Adrenal gland (tissue), 9 donors: ENCODE measurements at regions not wholly inside any gene's neighbourhood (a gene's known extent, or its start where the extent isn't known, plus 50 kb on each side); places are given as distances from the start of the nearest gene placed in this dataset.

Experiments used
- DNase-seq, 7 donors: peaks; one replicate each; pipeline ENCODE4 v3.0.0-alpha.2; 2019 to 2020
- H3K27ac ChIP-seq, 5 donors: fragments of 200-600 bp; sonication (generic) in 4 of 5; 1 replicate in 3 of 5; 2 replicates in 2 of 5; pipeline versions ENCODE4 v1.5.1 to v1.8.0; 2016 to 2020; ENCODE audit warnings: mild to moderate bottlenecking in 1 of 5
- H3K27me3 ChIP-seq: fragments of 200-600 bp; 2 replicates; pipeline ENCODE4 v1.8.0; 2021
- H3K36me3 ChIP-seq, 2 donors: fragments of 200-600 bp; replicated peaks in 1 of 2; 1 replicate in 1 of 2; 2 replicates in 1 of 2; pipeline versions ENCODE4 v1.5.1 to v1.8.0; 2018 to 2022
- H3K4me1 ChIP-seq, 2 donors: fragments of 200-600 bp; replicated peaks in 1 of 2; 1 replicate in 1 of 2; 2 replicates in 1 of 2; pipeline versions ENCODE4 v1.5.1 to v1.8.0; 2018 to 2021
- H3K4me3 ChIP-seq, 4 donors: fragments of 200-600 bp; sonication (generic) in 3 of 4; one replicate each; pipeline ENCODE4 v1.5.1; 2016 to 2018
- H3K9me3 ChIP-seq, 3 donors: fragments of 200-600 bp; sonication (generic) in 1 of 3; replicated peaks in 1 of 3; 1 replicate in 2 of 3; 2 replicates in 1 of 3; pipeline versions ENCODE4 v1.5.1 to v1.8.0; 2016 to 2021
- POLR2A ChIP-seq, 2 donors: fragments of 450-650 bp; IDR thresholded peaks; one replicate each; pipeline ENCODE4 v1.6.1; 2017; ENCODE audit warnings: antibody characterized with exemption in 2 of 2, mild to moderate bottlenecking in 2 of 2, moderate library complexity in 1 of 2
- WGBS, 4 donors: extraction: QIAGEN DNeasy Blood & Tissue Kit in 2 of 4; methylation state at CpG; one replicate each; pipeline versions ENCODE4 v1.1.5 to v1.1.7; 2013 to 2017; 5-methylcytosine and 5-hydroxymethylcytosine counted together
- intact Hi-C, 2 donors: fragments of 100-400 bp; cut with DNase I; formaldehyde crosslinking; loops; one replicate each; pipeline versions ENCODE4 v1.14.1 to v1.15.0; 2022 to 2023
- TF ChIP-seq, protein P1 (sequence below), 6 experiments: fragments of 450-650 bp in 4 of 6; fragments of 200-600 bp in 2 of 6; sonication (generic) in 1 of 6; IDR thresholded peaks; 1 replicate in 5 of 6; 2 replicates in 1 of 6; pipeline versions ENCODE4 v1.5.1 to v1.8.0; 2016 to 2021; ENCODE audit warnings: antibody characterized with exemption in 6 of 6, mild to moderate bottlenecking in 2 of 6, moderate library complexity in 1 of 6
- donor health status: healthy with polysubstance abuse.
- donor health status: Bipolar disorder and iron deficiency.
- donor health status: DM: yes; HTN: yes; CAD: no.
- donor health status: DM: no; HTN: no; CAD: no.
- donor health status: DM: no; HTN: no; CAD: no.

DNA sequence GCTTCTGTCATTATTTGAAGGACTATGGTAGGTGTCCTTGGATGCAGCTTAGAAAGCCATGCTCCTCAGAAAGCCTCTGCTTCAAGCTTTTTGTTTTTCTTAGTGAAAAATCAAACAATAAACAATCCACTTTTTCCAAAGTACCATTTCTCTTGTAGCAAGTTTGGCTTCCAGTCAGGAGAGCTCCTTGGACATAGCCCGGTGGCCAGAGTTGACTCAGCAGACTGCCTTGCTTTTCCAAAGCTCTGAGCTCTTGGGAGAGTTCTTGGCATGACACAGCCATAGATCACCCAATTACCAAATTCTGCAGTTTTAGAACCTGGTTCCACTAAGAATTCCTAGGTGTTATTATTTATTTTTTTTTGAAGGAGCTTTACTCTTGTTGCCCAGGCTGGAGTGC lies 189.4 kb upstream of the MTPN start:
- TF ChIP-seq, protein P1, sequence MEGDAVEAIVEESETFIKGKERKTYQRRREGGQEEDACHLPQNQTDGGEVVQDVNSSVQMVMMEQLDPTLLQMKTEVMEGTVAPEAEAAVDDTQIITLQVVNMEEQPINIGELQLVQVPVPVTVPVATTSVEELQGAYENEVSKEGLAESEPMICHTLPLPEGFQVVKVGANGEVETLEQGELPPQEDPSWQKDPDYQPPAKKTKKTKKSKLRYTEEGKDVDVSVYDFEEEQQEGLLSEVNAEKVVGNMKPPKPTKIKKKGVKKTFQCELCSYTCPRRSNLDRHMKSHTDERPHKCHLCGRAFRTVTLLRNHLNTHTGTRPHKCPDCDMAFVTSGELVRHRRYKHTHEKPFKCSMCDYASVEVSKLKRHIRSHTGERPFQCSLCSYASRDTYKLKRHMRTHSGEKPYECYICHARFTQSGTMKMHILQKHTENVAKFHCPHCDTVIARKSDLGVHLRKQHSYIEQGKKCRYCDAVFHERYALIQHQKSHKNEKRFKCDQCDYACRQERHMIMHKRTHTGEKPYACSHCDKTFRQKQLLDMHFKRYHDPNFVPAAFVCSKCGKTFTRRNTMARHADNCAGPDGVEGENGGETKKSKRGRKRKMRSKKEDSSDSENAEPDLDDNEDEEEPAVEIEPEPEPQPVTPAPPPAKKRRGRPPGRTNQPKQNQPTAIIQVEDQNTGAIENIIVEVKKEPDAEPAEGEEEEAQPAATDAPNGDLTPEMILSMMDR (IDR thresholded peaks at IDR 0.05), result no peak
- no peak for TF ChIP-seq POLR2A (IDR thresholded peaks at IDR 0.05)
- no peak overlapping the region for H3K4me3 ChIP-seq
- H3K27ac ChIP-seq, result no peak overlapping the region
- no peaks in the 10 kb centered on the region for H3K4me1 ChIP-seq
- no peaks in the 10 kb centered on the region for H3K9me3 ChIP-seq
- WGBS, 4 donors, result 39 to 77% (median 62%) methylated on average over 1 of the region's 1 CpG
- no peaks in the 10 kb centered on the region for H3K36me3 ChIP-seq
- no peak for DNase-seq
- intact Hi-C loops, result no loop called here
- no peaks in the 10 kb centered on the region for H3K27me3 ChIP-seq

DNA sequence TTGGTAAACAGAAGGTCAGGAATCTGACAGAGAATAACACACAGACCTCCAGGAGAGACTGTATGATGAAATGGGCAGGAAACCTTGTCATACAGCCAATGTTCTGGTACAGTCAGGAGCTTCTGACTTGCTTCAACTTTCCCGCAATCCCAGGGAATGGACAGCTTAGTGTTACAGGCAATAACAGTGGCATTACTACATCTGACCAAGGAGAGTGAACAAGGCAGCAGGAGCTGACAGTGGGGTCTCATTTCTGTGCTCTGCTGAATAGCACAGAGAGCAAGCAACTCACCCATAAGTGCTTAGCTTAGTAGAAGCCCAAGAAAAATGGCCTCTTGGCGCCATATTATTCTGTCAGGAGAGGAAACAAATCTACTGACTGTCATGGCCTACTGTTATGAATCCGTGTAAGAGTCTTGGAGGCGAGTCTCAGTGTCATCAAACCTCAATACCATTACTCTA lies 186.2 kb upstream of the MTPN start:
- no peaks in the 10 kb centered on the region for H3K27me3 ChIP-seq
- DNase-seq, result no peak
- H3K9me3 ChIP-seq, result no peaks in the 10 kb centered on the region
- no peak for TF ChIP-seq POLR2A (IDR thresholded peaks at IDR 0.05)
- TF ChIP-seq, protein P1 (IDR thresholded peaks at IDR 0.05), result no peak
- H3K4me1 ChIP-seq, result no peaks in the 10 kb centered on the region
- intact Hi-C loops, result no loop called here
- WGBS, 4 donors, result 91 to 100% (median 97%) methylated on average over 4 of the region's 4 CpGs
- H3K27ac ChIP-seq, result no peak overlapping the region
- no peaks in the 10 kb centered on the region for H3K36me3 ChIP-seq
- no peak overlapping the region for H3K4me3 ChIP-seq

DNA sequence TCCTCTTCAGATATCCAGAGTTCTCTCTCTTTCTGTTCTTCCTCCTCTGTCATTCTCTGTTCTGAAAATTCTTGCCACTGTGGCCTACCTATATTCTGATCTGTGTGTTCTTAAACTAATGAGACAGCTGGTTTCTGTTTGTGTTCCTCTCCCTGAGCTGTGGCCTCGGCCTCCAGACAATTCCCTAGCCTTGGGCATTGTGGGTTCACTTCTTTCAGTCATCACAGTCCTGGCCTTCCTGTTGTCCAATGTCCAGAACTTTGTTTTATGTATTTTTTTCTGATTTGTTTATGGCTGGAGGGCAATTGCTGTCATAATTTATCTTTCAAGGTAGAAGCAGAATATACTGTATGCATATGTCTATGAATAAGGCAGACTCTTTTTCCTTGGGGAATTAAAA lies 173.2 kb upstream of the MTPN start:
- WGBS, 4 donors, result 56 to 69% (median 65%) methylated on average over 1 of the region's 1 CpG
- TF ChIP-seq POLR2A (IDR thresholded peaks at IDR 0.05), result no peak
- TF ChIP-seq, protein P1 (IDR thresholded peaks at IDR 0.05), result no peak
- H3K4me3 ChIP-seq, result no peak overlapping the region
- H3K4me1 ChIP-seq, result no peaks in the 10 kb centered on the region
- DNase-seq, result no peak
- no peaks in the 10 kb centered on the region for H3K9me3 ChIP-seq
- no peak overlapping the region for H3K27ac ChIP-seq
- H3K36me3 ChIP-seq, result no peaks in the 10 kb centered on the region
- no peaks in the 10 kb centered on the region for H3K27me3 ChIP-seq
- intact Hi-C loops, result no loop called here

DNA sequence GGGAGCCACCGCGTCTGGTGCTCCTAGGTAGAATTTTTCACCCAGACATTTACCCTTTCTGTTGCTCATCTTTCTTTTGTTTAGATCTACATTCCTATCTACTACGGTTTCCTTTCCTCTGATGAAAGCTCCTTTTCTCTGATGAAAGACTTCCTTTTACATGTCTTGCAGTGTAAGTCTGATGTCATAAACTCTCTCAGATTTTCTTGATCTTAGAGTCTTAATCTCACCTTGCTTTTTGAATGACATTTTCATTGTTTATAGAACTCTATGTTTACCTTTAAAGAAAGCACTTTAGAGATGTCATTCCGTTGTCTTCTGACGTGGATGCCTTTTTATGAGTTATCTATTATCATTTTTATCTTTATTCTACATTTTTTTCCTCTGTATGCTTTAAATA lies 171.8 kb upstream of the MTPN start:
- no peak overlapping the region for H3K27ac ChIP-seq
- H3K36me3 ChIP-seq, result no peaks in the 10 kb centered on the region
- WGBS, 4 donors, result 80 to 86% (median 83%) methylated on average over 5 of the region's 5 CpGs
- intact Hi-C loops, result no loop called here
- TF ChIP-seq POLR2A (IDR thresholded peaks at IDR 0.05), result no peak
- TF ChIP-seq, protein P1 (IDR thresholded peaks at IDR 0.05), result no peak
- no peaks in the 10 kb centered on the region for H3K9me3 ChIP-seq
- H3K4me1 ChIP-seq, result no peaks in the 10 kb centered on the region
- no peaks in the 10 kb centered on the region for H3K27me3 ChIP-seq
- no peak for DNase-seq
- no peak overlapping the region for H3K4me3 ChIP-seq
